ENCODE measurements at regions not wholly inside any gene's neighbourhood (a gene's known extent, or its start where the extent isn't known, plus 50 kb on each side); places are given as distances from the start of the nearest gene placed in this dataset.
"Not testable (repeated sequence)": the region's sequence is repeated elsewhere in the genome, so short reads cannot be mapped to it uniquely, and the experiment has no call there.

- TF ChIP-seq POLR2AphosphoS5 (IDR thresholded peaks at IDR 0.05; ENCODE audit: borderline replicate concordance, low read depth, low read length); EZH2 (IDR thresholded peaks at IDR 0.05); FOXP2 (optimal IDR thresholded peaks at IDR 0.05; ENCODE audit: control extremely low read depth, extremely low read length, insufficient read depth): not testable (repeated sequence)
Measured at GRCh38 chr2:167781629-167782028, 465.8 kb downstream of the STK39 start.
